ENCODE measurements at regions not wholly inside any gene's neighbourhood (a gene's known extent, or its start where the extent isn't known, plus 50 kb on each side); places are given as distances from the start of the nearest gene placed in this dataset.

DNA sequence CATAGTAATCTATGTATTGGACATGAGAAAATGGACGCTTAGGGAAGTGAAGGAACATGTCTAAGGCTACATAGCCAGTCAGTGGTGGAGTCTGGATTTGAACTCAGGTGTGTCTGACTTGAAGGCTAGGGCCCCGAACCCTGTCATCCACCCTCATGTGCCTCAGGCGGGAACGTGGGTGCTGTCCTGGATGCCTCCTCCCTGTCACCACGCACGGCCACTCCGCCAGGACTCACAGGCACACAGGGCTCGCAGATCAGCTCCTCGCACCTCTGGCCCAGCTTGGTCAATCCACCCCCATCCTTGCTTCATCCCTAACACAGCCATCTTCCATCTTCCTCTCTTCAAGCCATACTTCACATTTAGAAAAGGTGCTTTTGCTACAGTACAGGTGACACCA, 154.7 kb downstream of the KCNJ12 start:
- TF ChIP-seq, protein P1, sequence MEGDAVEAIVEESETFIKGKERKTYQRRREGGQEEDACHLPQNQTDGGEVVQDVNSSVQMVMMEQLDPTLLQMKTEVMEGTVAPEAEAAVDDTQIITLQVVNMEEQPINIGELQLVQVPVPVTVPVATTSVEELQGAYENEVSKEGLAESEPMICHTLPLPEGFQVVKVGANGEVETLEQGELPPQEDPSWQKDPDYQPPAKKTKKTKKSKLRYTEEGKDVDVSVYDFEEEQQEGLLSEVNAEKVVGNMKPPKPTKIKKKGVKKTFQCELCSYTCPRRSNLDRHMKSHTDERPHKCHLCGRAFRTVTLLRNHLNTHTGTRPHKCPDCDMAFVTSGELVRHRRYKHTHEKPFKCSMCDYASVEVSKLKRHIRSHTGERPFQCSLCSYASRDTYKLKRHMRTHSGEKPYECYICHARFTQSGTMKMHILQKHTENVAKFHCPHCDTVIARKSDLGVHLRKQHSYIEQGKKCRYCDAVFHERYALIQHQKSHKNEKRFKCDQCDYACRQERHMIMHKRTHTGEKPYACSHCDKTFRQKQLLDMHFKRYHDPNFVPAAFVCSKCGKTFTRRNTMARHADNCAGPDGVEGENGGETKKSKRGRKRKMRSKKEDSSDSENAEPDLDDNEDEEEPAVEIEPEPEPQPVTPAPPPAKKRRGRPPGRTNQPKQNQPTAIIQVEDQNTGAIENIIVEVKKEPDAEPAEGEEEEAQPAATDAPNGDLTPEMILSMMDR (IDR thresholded peaks at IDR 0.05; ENCODE audit: control extremely low read depth, extremely low read depth) = no peak
- Histone ChIP-seq H3K9ac (ENCODE audit: insufficient read depth in 1 of 2, low read length in 2 of 2) (no peak overlapping the region), H3K9me3 (ENCODE audit: control insufficient read depth in 4 of 4, insufficient read depth in 3 of 4, low read length in 3 of 4) (peaks cover 0 to 3% (median 0%) of the 10 kb centered on the region in 4 donors), H3K27me3 (ENCODE audit: control insufficient read depth in 3 of 3, insufficient read depth in 3 of 3, low read length in 2 of 3) (no peaks in the 10 kb centered on the region), H3K4me3 (no peak overlapping the region), H3K36me3 (ENCODE audit: control insufficient read depth in 4 of 4, insufficient read depth in 4 of 4, low read length in 4 of 4) (peaks cover 0 to 11% (median 9%) of the 10 kb centered on the region in 4 donors), H3K27ac (ENCODE audit: low read depth in 1 of 2, low read length in 1 of 2) (no peak overlapping the region), H3K4me1 (ENCODE audit: control insufficient read depth in 5 of 5, insufficient read depth in 5 of 5, low read length in 5 of 5) (peaks cover 0 to 2% (median 0%) of the 10 kb centered on the region in 5 donors)
- no peak for ATAC-seq (ENCODE audit: insufficient read depth, low FRiP score)
- WGBS, 2 donors = 96% methylated on average over 9 of the region's 9 CpGs
- no peak for DNase-seq

GRCh38 chr17:21532763-21533385, 156.7 kb downstream of the KCNJ12 start:
- no peak overlapping the region for H3K27ac ChIP-seq (ENCODE audit: low read depth in 1 of 2, low read length in 1 of 2)
- no peak overlapping the region for H3K4me3 ChIP-seq
- peaks cover 0 to 6% (median 3%) of the 10 kb centered on the region in 4 donors for H3K9me3 ChIP-seq (ENCODE audit: control insufficient read depth in 4 of 4, insufficient read depth in 3 of 4, low read length in 3 of 4)
- TF ChIP-seq, protein P1 (IDR thresholded peaks at IDR 0.05; ENCODE audit: control extremely low read depth, extremely low read depth) = no peak
- peaks cover 0 to 2% (median 0%) of the 10 kb centered on the region in 5 donors for H3K4me1 ChIP-seq (ENCODE audit: control insufficient read depth in 5 of 5, insufficient read depth in 5 of 5, low read length in 5 of 5)
- WGBS, 2 donors = 79% methylated on average over 9 of the region's 9 CpGs
- H3K9ac ChIP-seq (ENCODE audit: insufficient read depth in 1 of 2, low read length in 2 of 2) = no peak overlapping the region
- no peak for DNase-seq
- no peak for ATAC-seq (ENCODE audit: insufficient read depth, low FRiP score)
- H3K36me3 ChIP-seq (ENCODE audit: control insufficient read depth in 4 of 4, insufficient read depth in 4 of 4, low read length in 4 of 4) = peaks cover 0 to 11% (median 9%) of the 10 kb centered on the region in 4 donors
- H3K27me3 ChIP-seq (ENCODE audit: control insufficient read depth in 3 of 3, insufficient read depth in 3 of 3, low read length in 2 of 3) = no peaks in the 10 kb centered on the region

DNA sequence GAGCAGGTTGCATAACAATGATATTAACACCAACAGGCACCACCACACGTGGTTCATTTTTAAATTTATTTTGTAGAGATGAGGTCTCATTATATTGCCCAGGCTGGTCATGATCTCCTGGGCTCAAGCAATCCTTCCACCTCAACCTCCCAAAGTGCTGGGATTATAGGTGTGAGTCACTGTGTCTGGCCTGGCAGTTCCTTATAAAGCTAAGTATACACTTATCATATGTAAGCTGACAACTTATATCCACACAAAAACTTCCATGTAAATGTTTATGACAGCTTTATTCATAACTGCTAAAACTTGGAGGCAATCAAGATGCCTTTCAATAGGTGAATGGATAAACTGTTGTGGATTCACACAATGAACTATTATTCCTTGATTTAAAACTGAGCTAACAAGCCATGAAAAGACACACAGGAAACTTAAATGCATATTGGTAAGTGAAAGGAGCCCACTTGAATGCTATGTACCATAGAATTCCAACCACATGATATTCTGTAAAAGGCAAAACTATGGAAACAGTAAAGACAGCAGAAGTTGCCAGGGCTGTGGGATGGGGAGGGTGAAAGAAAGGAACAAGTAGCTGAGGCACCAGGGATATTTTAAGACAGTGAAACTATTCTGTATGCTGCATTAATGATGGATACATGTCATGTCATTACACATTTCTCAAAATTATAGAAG, 156.5 kb upstream of the KCNJ18 start:
- no peak overlapping the region for H3K27ac ChIP-seq (ENCODE audit: low read depth in 1 of 2, low read length in 1 of 2)
- DNase-seq (no peak), ATAC-seq (ENCODE audit: insufficient read depth, low FRiP score) (no peak)
- peaks cover 2 to 15% (median 9%) of the 10 kb centered on the region in 4 donors for H3K36me3 ChIP-seq (ENCODE audit: control insufficient read depth in 4 of 4, insufficient read depth in 4 of 4, low read length in 4 of 4)
- TF ChIP-seq, protein P1 (IDR thresholded peaks at IDR 0.05; ENCODE audit: control extremely low read depth, extremely low read depth) = no peak
- no peak overlapping the region for H3K4me3 ChIP-seq
- 76 to 79% methylated on average over 1 of the region's 1 CpG for WGBS, 2 donors
- H3K9ac ChIP-seq (ENCODE audit: insufficient read depth in 1 of 2, low read length in 2 of 2) = no peak overlapping the region
- no peaks in the 10 kb centered on the region for H3K27me3 ChIP-seq (ENCODE audit: control insufficient read depth in 3 of 3, insufficient read depth in 3 of 3, low read length in 2 of 3)
- H3K9me3 ChIP-seq (ENCODE audit: control insufficient read depth in 4 of 4, insufficient read depth in 3 of 4, low read length in 3 of 4) = peaks cover 2 to 7% (median 4%) of the 10 kb centered on the region in 4 donors
- no peaks in the 10 kb centered on the region for H3K4me1 ChIP-seq (ENCODE audit: control insufficient read depth in 5 of 5, insufficient read depth in 5 of 5, low read length in 5 of 5)
